ENCODE measurements at regions not wholly inside any gene's neighbourhood (a gene's known extent, or its start where the extent isn't known, plus 50 kb on each side); places are given as distances from the start of the nearest gene placed in this dataset.
"Not testable (repeated sequence)": the region's sequence is repeated elsewhere in the genome, so short reads cannot be mapped to it uniquely, and the experiment has no call there.

DNA sequence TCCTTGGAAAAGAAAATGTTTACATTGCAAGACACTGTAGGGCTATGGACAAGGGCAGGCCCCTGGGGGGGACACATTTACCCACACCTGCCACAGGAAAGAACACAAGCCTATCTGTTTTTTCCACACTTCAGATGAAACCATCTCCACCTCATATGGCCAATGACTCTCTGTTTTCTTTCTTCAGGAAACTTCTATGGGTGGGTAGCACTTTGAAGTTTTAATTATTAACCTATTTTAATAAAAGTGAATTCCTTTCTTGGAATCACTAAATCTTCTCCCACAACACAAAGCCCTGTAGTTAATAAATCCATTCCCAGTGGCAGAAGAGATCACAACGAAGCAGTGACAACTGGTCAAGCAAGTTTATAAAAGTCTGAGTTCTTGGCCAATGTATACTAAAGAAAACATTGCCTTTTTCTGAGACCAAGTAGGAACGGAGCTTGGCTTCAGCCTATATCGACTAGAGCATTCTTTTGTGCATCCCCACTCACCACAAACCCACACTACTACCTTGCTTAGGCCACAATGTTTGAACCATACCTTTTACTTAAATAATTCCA is 125.1 kb upstream of the CARMIL1 start:
- DNase-seq (ENCODE audit: low read depth in 2 of 3, low spot score in 1 of 3), result no peak

DNA sequence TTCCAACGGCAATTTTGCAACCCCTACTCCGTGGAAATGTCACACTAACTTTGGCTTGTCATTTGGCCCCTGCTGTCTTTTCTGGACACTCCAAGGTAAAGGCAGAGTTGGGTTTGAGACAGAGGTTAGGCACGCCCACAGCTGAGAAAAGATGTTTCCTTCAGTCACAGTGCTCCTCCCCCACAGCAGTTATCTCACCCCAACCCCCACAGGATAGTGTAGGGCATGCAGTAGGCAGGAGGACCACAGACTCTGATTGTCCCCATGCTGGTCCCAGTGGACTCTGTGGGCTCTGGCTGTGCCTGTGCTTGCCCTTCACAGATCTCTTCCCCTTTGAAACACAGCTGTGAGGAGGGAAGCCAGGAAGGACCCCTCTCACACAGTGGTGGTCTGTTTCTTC is 124.0 kb upstream of the CARMIL1 start:
- DNase-seq (ENCODE audit: low read depth in 2 of 3, low spot score in 1 of 3), result no peak

DNA sequence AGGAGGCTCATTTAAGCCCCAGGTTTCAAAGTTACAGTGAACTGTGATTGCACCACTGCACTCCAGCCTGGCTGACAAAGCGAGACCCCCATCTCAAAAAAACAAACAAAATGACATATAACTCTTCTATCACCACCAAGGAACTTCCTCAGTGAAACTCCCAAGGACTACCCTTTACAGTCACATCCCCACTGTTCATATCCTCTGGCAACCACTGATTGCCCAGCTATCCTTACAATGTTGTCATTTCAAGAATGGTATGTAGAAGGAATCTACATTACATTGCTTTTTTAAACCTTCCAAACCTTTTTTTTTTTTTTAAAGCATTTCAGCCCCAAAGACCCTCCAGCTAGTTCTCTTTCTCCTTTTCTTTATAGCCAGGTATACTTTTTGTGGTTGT is 123.1 kb upstream of the CARMIL1 start:
- no peak for DNase-seq (ENCODE audit: low read depth in 2 of 3, low spot score in 1 of 3)

DNA sequence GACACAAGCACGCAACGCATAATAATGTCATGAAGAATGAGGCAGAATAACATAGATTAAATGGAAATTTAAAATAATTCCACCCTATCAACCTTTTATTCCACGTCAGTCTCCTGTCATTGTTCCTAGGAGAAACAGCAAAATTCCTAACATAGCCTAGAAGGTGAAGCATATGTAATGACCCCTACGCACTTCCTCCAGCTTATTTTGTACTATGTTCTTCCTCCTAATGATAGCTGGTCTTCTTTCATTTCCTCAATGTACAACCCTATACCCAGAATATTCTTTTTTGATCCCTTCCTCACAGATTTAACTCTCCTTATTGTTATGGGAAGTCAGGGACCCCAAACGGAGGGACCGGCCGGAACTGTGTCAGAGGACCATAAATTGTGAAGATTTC is 122.0 kb upstream of the CARMIL1 start:
- no peak for DNase-seq (ENCODE audit: low read depth in 2 of 3, low spot score in 1 of 3)

DNA sequence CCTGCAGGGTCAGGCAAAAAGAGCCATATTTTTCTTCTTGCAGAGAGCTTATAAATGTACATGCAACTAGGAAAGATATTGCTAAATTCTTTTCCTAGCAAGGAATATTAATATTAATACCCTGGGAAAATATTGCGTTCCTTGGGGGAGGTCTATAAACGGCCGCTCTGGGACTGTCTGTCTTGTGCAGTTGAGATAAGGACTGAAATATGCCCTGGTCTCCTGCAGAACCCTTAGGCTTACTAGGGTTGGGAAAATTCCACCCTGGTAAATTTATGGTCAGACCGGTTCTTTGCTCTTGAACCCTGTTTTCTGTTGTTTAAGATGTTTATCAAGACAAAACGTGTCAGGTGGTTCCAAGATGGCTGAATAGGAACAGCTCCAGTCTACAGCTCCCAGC is 121.3 kb upstream of the CARMIL1 start:
- no peak for DNase-seq (ENCODE audit: low read depth in 2 of 3, low spot score in 1 of 3)

DNA sequence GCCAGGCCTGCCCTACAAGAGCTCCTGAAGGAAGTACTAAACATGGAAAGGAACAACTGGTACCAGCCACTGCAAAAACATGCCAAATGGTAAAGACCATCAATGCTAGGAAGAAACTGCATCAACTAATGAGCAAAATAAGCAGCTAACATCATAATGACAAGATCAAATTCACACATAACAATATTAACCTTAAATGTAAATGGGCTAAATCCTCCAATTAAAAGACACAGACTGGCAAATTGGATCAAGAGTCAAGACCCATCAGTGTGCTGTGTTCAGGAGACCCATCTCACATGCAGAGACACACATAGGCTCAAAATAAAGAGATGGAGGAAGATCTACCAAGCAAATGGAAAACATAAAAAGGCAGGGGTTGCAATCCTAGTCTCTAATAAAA is 119.0 kb upstream of the CARMIL1 start:
- not testable (repeated sequence) for DNase-seq (ENCODE audit: low read depth in 2 of 3, low spot score in 1 of 3)

DNA sequence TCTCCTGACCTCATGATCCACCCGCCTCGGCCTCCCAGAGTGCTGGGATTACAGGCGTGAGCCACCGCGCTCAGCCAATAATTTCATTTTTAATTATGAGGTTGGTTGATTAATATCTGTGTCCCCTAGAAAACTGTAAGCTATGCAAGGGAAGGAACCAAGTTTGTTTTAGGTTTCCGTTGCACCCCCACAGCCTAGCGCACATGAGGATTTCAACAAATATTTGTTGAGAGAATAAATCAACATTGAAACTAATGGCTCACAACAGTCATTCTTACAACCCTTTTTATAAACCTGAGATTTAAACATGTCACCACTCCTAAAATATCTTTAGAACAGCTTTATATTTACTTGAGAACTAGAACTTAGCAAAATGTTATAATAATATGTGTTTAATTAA is 114.0 kb upstream of the CARMIL1 start:
- no peak for DNase-seq (ENCODE audit: low read depth in 2 of 3, low spot score in 1 of 3)

DNA sequence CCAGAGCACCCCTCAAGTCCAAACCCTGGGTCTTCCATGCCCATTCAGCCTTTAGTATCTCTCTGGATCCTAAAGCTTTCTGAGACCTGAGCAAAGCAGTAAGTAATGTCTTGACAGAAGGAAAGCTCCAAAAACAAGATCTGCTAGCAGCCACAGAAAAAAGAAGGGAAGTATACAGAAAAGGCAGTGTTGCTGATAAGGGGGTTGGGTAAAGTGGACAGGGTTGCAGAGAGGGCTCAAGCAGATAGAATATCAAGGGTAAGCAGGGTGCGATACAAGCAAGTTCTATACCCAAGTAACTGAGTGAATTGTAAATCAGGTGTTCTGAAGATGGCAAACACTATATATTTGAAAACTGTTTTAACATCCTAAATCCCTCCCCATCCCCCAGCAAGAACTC is 113.4 kb upstream of the CARMIL1 start:
- DNase-seq (ENCODE audit: low read depth in 2 of 3, low spot score in 1 of 3), result no peak

DNA sequence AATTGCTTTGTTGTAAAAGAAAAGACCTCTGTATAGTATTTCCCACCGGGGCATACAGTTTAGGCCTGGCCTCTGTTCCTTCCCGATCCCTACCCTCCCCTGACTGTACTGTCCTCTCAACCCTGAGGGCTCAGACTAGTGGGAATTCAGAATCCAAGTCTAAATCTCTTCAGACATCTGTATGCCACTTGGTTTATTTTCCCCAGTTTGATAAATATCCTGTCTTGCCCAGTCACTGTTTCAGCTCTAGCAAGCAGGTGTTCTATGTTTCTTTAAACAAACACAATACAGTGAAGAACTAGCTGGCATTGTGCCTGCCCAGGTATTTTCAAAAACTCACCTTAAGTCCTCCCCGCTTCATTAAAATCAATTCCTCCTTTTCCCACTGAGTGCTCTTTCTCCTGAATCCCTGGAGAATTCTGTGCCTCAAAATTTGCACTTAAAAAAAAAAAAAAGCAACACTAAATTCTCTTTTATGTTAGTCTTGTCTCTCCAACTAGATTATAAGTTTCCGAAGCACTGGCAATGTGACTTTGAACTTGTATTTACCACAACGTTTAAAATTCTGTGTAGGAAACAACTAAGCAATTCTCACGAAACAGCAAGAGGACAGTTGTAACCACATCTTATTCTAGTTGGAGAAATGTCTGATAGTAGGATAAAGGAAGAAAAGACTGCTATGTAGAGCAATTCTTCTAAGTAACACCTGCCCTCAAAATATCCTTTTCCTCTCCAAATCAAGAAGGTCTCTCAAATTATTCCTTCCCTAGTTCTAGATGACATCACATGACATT is 112.0 kb upstream of the CARMIL1 start:
- no peak for DNase-seq (ENCODE audit: low read depth in 2 of 3, low spot score in 1 of 3)

DNA sequence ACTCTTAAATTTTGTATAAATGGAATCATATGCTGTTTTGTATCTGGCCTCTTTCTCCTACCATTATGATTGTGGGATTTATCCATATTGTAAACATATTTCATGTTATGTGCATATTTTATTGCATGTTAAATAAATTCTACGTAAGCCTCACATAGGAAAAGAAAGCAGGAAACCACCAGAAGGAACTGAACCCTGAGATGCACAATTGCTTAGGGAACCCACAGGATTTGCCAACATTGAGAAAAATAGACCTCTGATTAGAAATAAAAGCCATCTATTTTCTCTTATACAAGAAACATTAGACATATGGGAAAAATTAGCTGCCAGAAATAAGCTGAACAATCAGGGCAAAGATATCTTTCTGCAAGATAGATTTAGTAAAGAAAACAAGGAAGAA is 111.2 kb upstream of the CARMIL1 start:
- no peak for DNase-seq (ENCODE audit: low read depth in 2 of 3, low spot score in 1 of 3)

DNA sequence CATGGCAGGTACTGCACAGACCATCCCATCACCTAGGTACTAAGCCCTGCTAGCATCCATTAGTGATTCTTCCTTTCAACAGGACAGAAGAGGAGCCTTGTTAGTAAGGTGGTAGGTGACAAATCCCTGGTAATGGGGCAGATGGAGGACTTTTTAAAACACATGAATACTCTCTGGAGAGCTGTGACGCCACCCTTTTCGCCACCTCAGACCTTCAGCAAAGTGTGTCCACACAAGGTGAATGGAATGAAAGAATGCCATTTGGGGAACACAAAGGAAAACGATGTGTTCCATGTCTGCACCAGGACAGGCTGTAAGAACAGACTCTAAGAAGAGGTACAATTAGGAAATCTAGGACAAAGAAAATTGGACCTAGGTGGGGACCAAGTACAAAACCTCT is 110.5 kb upstream of the CARMIL1 start:
- no peak for DNase-seq (ENCODE audit: low read depth in 2 of 3, low spot score in 1 of 3)

DNA sequence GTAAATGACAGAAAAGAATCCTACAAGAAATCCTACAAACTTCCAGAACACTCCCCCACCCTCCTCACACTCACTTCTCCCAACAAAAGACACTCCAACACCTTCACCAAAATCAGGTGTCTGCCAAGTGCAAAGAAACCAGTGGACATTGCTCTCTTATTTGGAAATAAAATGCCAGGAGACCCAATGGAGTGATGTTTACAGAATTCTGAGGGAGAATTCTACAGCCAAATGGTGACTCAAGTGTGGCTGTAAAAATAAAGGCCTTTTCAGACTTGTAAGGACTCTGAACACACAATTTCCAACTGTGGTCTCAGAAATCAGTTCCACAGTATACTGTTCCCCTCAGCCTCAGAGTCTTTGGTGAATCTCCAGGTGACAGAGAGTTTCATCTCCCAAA is 109.6 kb upstream of the CARMIL1 start:
- no peak for DNase-seq (ENCODE audit: low read depth in 2 of 3, low spot score in 1 of 3)

DNA sequence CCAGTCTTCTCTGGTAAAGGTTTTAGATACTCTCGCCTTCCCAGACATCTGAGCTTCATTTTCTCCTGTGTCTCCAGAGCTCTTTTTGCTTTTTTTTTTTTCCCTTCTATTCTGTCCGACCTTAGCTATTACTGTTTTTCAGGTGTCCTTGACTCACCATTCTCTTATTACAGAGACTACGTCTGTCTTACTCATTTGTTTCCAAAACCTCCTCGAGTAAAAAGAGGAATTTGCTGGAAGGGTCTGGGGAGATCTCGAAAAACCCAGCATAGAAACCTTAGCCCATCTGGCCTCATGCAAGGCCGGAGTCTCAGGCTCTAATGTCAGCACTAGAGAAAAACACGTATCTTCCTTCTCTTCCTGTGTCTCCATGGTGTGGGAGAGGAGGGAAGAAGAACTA is 109.2 kb upstream of the CARMIL1 start:
- DNase-seq (ENCODE audit: low read depth in 2 of 3, low spot score in 1 of 3), result no peak

DNA sequence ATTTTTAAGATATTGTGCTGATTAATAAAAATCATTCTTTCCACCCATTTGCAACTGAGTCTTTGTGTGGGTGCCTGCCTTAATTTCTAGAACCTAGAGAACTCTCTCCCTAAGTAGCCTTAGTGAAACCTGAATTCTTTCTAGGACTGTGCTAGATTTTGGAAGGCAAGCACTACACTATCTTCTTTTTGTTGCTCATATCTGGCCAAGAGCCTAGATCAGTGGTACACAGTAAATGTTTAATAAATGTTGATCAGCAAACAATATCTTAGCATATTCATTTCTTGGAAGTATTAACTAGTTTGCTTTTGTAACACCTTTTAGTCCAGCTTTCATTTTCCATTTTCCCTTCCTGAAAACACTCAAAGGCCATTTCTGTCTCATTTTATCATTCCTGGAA is 108.5 kb upstream of the CARMIL1 start:
- no peak for DNase-seq (ENCODE audit: low read depth in 2 of 3, low spot score in 1 of 3)

DNA sequence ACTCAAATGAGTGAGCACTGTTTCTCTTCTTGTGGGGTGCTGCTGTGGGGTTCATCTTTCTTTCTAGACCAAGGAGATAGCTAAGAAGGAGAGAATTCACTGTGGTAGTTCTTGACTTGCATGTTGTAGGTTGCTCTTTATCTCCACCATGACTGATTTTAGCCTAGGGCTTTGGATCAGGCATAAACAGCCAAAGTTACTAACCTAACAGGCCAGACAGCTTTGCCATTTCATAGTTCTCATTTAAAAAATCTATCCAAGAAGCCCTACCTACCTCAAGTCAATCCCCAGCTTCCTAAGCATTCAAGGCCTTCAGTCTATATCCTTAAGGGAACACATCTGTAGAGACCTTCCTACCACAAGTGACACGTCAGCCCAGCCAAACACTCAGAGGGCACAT is 107.9 kb upstream of the CARMIL1 start:
- no peak for DNase-seq (ENCODE audit: low read depth in 2 of 3, low spot score in 1 of 3)

DNA sequence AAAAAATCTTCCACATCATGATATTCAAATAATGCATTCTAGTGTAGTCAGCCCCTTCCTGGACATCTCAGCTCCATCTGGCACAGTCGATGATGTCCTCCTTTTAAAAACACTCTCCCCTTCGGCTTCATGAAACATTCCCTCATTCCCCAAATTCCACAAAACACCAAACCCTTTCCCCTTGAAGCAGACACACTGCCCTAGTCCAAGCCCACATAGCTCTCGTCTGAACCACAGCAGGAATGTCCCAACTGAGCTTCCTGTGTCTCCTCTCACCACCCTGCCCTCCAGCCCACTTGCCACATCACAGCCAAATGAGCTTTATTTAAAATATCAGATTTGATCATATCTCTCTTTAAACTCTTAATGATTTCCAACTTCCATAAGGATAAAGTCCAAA is 106.4 kb upstream of the CARMIL1 start:
- DNase-seq (ENCODE audit: low read depth in 2 of 3, low spot score in 1 of 3), result no peak

DNA sequence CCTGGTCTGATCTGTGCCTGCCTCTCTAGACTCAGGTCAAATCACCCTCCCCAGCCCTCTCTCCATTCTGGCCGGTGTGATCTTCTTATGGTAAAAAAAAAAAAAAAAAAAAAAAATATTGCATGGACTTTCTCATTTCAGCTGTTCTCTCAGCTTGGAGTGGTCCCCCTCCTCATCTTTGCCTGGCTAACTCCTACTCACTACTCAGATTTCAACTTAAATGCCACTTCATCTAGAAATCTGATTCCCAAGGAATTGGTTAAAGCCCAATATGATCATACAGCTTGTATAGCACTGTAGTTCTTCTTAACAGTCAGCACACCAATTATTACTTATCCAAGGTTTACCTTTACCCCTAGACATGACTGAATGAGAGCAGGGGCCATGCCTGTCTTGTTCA is 105.9 kb upstream of the CARMIL1 start:
- DNase-seq (ENCODE audit: low read depth in 2 of 3, low spot score in 1 of 3), result no peak

DNA sequence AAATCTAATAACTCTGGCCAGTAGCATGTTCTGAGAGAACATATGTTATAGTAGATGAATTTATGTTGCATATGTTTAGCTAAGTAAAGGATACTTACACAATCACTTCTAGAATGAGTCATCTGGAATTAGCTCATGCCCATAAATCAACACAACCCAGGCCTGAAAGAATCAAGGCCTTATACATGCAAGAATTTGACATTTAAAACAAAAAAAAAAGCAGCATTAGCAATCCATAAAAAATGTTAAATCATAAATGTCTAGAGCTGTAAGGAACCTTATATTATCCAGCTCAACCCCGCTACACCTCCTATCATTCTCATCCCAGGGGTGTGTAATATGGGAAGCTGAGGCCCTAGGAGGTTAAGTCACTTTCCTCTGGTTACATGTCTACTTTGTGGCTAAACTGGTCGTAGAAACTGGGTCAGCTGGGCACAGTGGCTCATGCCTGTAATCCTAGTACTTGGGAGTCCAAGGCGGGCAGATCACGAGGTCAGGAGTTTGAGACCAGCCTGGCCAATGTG is 105.2 kb upstream of the CARMIL1 start:
- no peak for DNase-seq (ENCODE audit: low read depth in 2 of 3, low spot score in 1 of 3)

DNA sequence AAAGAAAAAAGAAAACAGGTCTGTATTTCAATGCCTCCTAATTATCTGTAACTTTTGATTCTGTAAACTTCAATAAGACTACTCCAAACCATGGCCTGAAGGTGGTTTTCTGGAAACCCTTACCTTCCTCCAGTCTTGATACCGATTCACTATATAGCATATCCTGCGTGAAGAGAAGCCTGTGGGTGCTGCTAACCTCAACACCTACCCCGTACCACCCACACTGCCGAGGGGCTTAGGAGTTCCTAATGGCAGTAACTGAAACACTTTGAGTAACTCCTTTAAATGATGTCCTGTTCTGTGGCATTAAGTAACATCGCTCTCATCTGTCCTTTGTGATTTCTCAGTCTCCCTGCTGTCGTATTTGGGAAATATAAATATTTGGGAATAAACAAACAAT is 104.5 kb upstream of the CARMIL1 start:
- no peak for DNase-seq (ENCODE audit: low read depth in 2 of 3, low spot score in 1 of 3)

DNA sequence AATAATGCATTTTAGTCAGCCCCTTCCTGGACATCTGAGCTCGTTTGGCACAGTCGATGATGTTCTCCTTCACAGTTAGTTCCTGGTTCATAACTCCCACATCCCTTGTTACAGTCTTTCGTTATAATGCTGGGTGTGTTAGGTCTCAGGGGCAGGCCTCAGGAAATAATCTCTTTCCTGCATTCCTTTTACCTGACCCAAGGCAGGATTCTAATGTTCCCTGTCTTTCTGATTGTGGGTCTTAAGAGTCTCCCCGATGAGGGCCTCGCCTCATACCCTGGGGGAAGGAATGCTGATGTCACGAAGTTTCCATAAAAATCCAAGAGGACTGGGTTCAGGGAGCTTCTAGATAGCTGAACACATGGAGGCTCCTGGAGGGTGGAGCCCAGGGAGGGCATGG is 104.0 kb upstream of the CARMIL1 start:
- DNase-seq (ENCODE audit: low read depth in 2 of 3, low spot score in 1 of 3), result no peak

DNA sequence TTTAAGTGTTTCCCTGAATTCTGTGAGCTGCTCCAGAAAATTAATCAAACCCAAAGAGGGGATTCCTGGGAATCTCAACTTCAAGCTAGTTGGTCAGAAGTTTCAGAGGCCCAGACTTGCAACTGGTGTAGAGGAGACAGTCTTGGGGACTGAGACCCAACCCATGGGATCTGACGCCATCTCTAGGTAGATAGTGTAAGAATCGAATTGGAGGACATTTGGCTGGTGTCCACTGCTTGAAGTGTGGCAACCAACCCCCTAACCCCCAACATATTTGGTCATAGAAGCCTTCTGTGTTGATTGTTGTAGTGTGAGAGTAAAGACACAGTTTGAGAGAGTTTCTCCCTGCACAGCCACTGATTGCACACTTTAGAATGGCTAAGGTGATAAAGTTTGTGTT is 103.5 kb upstream of the CARMIL1 start:
- DNase-seq (ENCODE audit: low read depth in 2 of 3, low spot score in 1 of 3), result no peak

DNA sequence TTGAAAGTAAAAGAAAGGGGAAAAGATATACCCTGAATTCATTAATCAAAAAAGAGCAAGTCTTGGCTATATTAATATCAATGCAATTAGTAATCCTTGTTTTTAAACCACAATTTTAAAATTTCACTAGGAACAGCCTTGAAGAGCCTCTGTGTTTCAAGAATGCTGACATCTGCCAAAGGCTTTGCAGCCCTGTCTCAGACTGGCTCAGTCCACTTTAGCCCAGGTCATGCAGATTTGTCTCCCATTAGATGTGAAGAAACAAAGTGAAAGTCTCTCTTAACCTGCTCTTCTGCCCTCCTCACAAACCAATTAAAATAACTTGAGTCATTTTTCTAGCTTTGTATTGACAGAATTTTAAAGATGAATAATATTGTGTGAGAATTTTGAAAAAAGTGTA is 102.7 kb upstream of the CARMIL1 start:
- no peak for DNase-seq (ENCODE audit: low read depth in 2 of 3, low spot score in 1 of 3)

DNA sequence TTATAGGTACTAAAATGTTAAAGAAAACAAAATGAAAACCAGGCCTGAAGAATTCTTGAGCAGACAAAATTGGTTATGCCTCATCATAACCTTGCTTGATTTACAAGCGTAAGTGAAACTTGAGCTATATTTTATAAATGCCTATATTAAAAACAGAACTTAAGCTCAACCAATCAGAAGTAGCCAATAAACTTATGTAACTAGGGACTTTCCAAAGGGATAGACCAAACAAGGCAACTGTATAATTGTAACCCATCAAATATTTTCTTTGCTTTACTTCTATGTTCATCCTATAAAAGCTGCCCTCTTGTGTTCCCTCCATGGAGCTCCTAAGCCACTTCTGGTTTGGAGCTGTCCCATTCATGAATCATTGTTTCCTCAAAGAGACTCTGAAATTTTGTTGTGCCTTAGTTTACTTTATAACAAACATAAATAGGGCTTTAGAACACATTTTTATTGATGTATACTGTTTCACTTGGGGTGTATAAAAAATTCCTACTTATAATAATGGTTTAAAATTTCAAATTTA is 101.6 kb upstream of the CARMIL1 start:
- no peak for DNase-seq (ENCODE audit: low read depth in 2 of 3, low spot score in 1 of 3)

Measured in stimulated activated CD4-positive, alpha-beta T cell treated with anti-CD3 and anti-CD28 coated beads, Interleukin-12 subunit alpha, Interleukin-12 subunit beta, amount 100 ng/mL, for 48 hours (primary cell).